Brain microvascular endothelial cell (primary cell): ENCODE measurements at regions not wholly inside any gene's neighbourhood (a gene's known extent, or its start where the extent isn't known, plus 50 kb on each side); places are given as distances from the start of the nearest gene placed in this dataset.

Experiments
- DNase-seq: peaks from one replicate; pipeline ENCODE4 v3.0.0-alpha.2; 2020
- H3K27ac ChIP-seq: fragments of 250-450 bp; sonication (Bioruptor Pico); 2 replicates; pipeline ENCODE4 v1.5.1; 2020; ENCODE audit warnings: mild to moderate bottlenecking, moderate library complexity
- H3K27me3 ChIP-seq: fragments of 250-450 bp; sonication (Bioruptor Pico); replicated peaks from 2 replicates; pipeline ENCODE4 v1.5.1; 2020; ENCODE audit warnings: mild to moderate bottlenecking
- H3K36me3 ChIP-seq: fragments of 250-450 bp; sonication (Bioruptor Pico); replicated peaks from 2 replicates; pipeline ENCODE4 v1.5.1; 2020; ENCODE audit warnings: mild to moderate bottlenecking
- H3K4me3 ChIP-seq: 2 replicates; pipeline ENCODE4 v1.5.1; 2011; ENCODE audit warnings: low read depth, mild to moderate bottlenecking, control low read depth, low read length, moderate library complexity
- CTCF ChIP-seq: IDR thresholded peaks from 2 replicates; pipeline ENCODE4 v1.5.1; 2011; ENCODE audit warnings: low read depth, mild to moderate bottlenecking, moderate library complexity, low read length, control low read depth, inconsistent platforms; ENCODE audit errors: missing control alignments
- in situ Hi-C: cut with HindIII; loops from 2 replicates; pipeline ENCODE4 v1.10.0; 2017; ENCODE audit warnings: low sequenced_read_pairs, low pct_ligation_motif_present

- DNase-seq = peak; percentile 100
- peak; percentile 40 for TF ChIP-seq CTCF
- no peaks in the 10 kb centered on the region for H3K27me3 ChIP-seq
- H3K27ac ChIP-seq = peak overlapping the region; percentile 91
- H3K36me3 ChIP-seq = no peaks in the 10 kb centered on the region
- in situ Hi-C loops = no loop called here
- H3K4me3 ChIP-seq = no peak overlapping the region
These were observed 53.3 kb upstream of the AMOTL2 start for GRCh38 chr3:134427400-134428111.

GRCh38 chr3:134426660-134427181, 52.5 kb upstream of the AMOTL2 start:
- in situ Hi-C loops = no loop called here
- DNase-seq = peak; percentile 79
- TF ChIP-seq CTCF = peak; percentile 27
- peak overlapping the region; percentile 91 for H3K27ac ChIP-seq
- no peak overlapping the region for H3K4me3 ChIP-seq
- H3K27me3 ChIP-seq = no peaks in the 10 kb centered on the region
- no peaks in the 10 kb centered on the region for H3K36me3 ChIP-seq

GRCh38 chr3:134425943-134426342, 51.7 kb upstream of the AMOTL2 start:
- peak overlapping the region; percentile 91 for H3K27ac ChIP-seq

More at GRCh38 chr3:134425943-134426342, 51.7 kb upstream of the AMOTL2 start:
- in situ Hi-C loops = no loop called here
- no peaks in the 10 kb centered on the region for H3K36me3 ChIP-seq
- no peak overlapping the region for H3K4me3 ChIP-seq
- no peak for TF ChIP-seq CTCF
- no peaks in the 10 kb centered on the region for H3K27me3 ChIP-seq
- DNase-seq = no peak
